GM18502 (cell line): ENCODE measurements at regions not wholly inside any gene's neighbourhood (a gene's known extent, or its start where the extent isn't known, plus 50 kb on each side); places are given as distances from the start of the nearest gene placed in this dataset.

Experiments
- ATAC-seq: cut with Tn5 transposase; IDR thresholded peaks from one replicate; pipeline ENCODE4 v1.9.1; 2021; ENCODE audit warnings: mild to moderate bottlenecking; ENCODE audit not compliant: unreplicated experiment, poor library complexity

- ATAC-seq, result no peak
Observed at GRCh38 chr11:109898592-109898991, 194.6 kb upstream of the ZC3H12C start.

- no peak for ATAC-seq
Observed at GRCh38 chr11:109902764-109903433, 190.3 kb upstream of the ZC3H12C start.

GRCh38 chr11:109911488-109911887, 181.7 kb upstream of the ZC3H12C start:
- ATAC-seq, result peak; percentile 42

- ATAC-seq, result no peak
Observed at GRCh38 chr11:109914038-109914437, 179.2 kb upstream of the ZC3H12C start.

DNA sequence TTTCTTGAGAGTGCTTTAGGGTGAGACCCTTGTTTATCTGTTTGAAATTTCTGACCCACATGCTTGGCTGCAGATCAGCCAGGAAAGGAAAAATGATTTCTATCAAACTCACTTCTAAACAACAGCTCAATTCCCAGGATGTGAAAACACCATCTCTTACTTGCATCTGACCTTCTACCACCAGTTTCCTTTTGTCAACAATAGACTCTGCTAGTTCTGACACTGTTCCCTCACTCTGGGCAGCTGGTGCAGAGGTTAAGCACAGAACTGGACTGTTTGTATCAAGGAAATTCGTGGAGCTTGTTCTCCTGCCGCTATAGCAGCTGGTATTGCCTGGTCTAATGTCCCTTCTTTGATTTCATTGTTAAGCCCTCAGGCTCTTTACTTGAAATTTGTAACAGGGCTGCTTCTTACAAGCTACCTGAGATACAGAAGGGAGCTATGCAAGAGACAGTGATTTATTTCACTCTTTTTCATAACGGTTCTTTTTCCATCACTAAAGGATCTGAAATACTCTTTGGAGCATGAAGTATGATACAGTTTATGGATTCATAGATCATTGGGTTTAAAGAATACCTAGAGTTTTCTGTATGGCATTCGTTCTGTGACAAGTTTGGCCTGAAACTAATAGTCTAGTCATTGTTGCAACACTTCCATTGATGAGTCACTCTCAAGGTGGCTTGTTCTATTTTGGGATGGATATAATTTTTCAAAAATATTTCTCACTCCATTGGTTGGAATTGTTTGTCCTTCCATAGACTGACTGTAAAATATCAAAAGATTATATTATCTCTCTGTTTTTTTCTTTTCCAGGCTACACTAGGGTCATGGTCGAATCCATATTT, 178.2 kb upstream of the ZC3H12C start:
- no peak for ATAC-seq

DNA sequence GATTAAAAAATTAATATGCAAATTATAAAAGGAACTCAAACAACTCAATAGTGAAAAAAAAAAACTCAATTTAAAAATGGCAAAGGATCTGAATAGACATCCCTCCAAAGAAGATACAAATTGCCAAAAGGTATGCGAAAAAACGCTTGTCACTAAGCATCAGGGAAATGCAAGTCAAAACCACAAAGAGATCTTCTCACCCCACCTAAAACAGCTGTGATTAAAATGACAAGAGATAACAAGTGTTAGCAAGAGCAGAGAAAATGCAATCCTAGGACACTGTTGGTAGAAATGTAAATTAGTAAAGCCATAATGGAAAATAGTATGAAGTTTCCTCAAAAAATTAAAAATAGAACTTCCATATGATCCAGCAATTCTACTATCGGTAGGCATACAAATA, 166.3 kb upstream of the ZC3H12C start:
- no peak for ATAC-seq

- no peak for ATAC-seq
Observed at GRCh38 chr11:109929308-109929707, 163.9 kb upstream of the ZC3H12C start.

DNA sequence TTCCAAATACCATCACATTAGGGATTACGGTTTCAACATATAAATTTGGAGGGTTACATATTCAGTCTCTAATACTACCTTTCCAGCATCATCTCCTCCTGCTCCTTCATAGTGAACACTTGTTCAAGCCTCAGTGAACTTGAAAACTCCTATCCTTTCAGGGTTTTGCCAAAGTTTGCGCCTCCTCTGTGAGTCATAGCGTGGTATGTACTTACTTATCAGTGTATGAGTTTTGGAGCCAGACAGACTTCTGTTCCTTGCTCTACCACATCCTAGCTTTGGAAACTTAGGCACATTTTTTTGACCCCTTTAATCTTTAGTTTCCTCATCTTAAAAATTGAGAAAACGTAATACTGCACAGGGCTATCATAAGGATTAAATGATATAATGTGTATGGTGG, 160.1 kb upstream of the ZC3H12C start:
- ATAC-seq, result no peak

DNA sequence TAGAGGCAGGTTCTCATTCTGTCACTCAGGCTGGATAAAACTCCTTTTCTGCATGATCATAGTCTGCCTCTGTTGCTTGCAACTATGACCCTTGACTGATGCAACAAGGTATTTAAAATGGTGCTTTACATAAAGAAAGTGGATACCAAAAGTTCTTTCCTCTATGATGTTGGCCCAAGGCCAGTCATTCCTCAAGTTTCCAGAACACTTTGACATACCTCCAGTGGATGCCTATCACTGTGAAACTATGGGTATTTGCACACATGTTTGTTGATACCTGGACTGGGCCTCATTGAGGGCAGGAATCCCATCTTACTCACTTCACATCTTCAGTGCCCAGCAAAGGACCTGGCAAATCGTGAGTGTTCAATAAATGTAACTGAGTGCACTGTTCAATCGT, 159.0 kb upstream of the ZC3H12C start:
- ATAC-seq, result no peak

DNA sequence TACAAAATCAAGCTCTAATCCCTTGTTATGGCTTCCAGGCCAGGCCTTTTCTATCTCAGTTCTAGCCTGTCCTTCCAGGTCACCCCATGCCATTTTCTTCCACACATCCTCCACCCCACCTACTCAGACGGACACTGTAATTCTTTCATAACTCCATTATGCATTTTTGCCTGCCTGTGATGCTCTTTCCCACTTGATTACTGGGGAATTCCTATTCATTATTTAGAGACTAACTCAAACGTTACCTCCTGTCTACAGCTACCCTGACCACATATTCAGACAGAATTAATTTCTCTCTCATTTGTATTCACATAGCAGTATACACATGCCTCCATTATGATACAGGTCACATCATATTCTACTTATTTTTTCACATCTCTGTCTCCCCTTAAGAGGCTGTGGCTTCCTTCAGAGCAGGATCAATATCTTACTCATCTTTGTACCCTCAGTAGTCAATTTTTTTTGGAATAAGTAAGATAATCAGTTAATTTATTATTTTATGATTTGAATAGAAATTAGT, 156.5 kb upstream of the ZC3H12C start:
- no peak for ATAC-seq

GRCh38 chr11:109937968-109938367, 155.2 kb upstream of the ZC3H12C start:
- ATAC-seq, result no peak

DNA sequence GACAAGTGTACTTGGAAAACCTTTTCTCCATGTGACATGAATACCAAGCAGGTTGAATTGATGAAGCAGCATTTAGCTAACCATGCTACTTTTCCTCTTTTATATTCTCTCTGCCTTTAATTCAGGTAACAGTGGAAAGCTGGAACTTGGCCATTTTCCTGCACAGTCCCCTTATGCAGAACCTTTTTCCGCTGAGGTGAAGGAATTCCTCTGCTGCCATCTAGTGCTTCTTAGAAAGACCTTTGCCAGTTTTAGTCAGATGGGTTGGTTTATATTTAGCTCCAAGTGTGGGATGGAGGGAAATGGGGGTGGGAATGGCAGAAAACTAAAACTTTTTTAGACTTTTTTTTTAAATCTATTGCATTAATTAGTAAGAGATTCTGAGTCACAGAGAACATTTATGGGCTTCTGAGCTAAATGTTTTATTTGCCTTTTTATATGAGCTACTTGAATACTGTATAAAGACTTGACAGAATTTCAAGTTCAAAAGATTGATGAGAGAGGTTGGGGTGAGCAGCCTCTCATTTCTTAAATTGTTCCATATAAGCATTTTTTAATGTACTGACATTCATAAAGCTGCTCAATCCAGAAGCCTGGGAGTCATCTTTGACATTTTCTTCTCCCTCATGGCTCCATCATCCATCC, 153.9 kb upstream of the ZC3H12C start:
- ATAC-seq, result peak; percentile 48

- ATAC-seq, result no peak
Observed at GRCh38 chr11:109940816-109941215, 152.4 kb upstream of the ZC3H12C start.

GRCh38 chr11:109945626-109946321, 147.4 kb upstream of the ZC3H12C start:
- peak; percentile 76 for ATAC-seq

DNA sequence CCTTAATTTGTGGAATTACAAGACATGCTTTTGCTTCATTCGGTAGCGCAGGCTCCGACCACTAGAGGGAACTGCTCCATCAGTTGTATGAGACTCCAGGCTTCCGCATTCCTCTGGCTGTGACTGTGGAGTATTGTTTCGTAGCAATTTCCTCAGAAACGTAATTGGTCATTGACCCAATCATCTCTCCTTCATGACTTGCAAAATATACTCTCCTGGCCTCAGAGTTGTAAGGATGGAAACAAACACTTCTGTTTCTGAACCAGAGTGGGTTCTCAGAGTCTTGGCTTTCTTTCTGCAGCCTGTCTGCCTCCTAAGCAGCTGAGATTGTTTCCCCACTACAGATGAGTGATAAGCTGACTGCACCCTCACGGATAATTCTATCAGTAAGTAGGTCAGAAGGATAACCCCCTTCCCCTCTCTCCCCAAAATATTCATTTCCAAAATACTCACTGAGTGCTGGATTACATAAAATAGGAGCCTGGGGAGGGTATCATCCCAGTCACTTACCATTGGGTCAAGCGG, 146.8 kb upstream of the ZC3H12C start:
- peak; percentile 89 for ATAC-seq

DNA sequence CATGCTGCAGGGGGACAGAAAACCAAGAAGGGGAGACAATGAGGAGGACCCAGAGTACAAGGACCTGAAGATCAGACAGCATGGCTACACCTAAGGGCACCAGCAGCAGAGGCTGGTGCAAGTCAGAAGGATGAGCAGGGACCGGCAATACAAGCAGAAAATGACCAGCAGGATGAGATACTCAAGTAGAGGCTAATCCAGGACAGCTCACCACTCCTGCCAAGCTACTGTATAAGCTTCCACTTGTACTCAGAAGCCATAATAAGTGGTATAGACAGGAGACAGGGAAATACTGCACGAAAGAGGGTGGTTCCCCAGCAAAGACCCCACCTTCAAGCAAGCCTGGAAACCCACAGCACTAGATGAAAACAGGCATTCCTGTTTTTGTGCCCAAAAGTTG, 138.7 kb upstream of the ZC3H12C start:
- ATAC-seq, result no peak

DNA sequence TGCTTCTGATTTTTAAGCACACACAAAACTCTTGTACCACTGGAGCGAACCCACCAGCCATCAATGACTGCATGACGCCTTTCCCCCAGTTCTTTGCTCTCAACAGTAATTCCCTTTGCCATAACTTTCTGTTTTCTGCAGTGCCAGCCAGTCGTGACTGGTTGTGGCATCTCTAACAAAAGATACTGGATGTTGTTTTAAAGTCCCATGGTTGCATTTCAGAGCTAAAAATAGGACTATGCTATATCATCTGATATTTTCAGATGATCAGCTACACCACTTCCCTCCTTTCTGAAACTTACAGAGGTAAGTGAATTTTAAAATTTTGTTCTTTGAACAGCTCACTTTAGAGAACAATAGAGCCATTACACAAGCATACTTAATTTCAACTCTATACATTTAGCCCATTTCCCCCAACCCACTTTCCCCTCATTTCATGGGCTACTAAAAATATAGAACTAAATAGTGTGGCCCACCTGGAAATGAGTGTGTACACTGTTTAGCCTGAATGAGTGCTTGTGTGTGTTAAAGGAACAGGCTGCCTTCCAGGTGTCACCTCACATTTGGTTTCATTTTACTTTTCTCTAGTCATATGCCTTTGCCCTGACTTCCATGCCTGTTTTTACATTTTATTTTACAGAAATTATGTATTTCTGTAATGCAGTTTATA, 136.9 kb upstream of the ZC3H12C start:
- ATAC-seq, result peak; percentile 84

- no peak for ATAC-seq
Observed at GRCh38 chr11:109957000-109957399, 136.2 kb upstream of the ZC3H12C start.

- ATAC-seq, result no peak
Observed at GRCh38 chr11:109957601-109958000, 135.6 kb upstream of the ZC3H12C start.
